RKO (cell line): ENCODE measurements at regions not wholly inside any gene's neighbourhood (a gene's known extent, or its start where the extent isn't known, plus 50 kb on each side); places are given as distances from the start of the nearest gene placed in this dataset.
A peak's percentile ranks its signal among the peaks of the same experiment; 100 is the strongest.

ENCODE experiments used
- DNase-seq: peaks from one replicate; pipeline ENCODE4 v3.0.0-alpha.2; 2016; ENCODE audit warnings: low spot score

DNA sequence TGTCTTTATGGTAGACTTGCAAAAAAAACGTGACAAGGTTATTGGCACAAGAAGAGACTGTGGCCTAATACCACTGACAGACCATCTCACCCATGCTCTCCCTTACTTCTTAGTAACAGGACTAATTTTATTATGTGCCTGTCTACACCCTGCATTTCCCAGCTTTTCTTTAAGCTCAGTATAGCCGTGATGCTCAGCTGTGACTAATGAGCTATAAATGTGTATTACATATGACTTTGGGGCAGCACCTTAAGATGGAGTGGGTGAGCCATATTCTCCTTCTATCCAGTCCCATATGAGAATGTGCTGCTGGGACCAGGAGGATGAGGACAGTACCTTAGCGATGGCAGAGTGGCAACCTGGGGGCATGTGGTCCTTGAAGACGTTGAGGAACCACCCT is 293.5 kb downstream of the RNF144A start:
- DNase-seq, result no peak

- no peak for DNase-seq
Measured at GRCh38 chr2:7225848-7226247, 308.6 kb downstream of the RNF144A start.

DNA sequence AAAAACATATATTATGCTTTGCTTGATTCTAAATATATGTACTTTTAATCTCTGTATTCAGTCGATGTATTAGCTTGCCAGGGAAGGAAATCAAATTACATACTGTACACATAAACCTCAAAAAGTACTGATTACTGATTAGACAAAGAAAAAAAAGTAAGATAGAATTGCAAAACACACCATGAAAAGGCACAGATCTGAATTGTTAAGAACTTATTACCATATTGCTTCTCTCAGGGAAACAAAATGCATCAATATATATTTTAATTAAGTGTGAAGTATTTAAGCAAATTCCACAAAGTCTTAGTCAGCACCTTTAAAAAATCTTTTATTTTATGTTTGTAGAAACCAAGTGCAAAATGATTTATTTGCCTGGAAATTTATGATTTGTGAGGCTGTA is 309.3 kb downstream of the RNF144A start:
- no peak for DNase-seq

DNA sequence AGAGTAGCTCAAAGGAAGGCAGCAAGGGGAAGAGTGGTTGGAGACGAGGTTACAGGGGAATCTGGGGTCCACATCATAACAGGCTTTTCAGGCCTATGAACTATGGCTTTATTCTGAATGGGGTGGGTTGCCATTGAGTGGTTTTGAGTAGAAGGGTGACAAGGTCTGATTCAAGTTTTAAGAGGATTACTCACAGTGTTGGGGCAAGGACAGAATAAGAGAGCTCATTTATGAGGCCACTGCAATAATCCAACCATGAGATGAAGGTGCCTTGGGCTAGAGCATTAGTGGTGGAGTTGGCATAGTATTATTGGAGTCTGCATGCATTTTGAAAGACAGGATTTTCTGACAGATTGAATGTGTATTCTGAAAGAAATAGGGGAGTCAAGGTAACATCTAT is 315.9 kb downstream of the RNF144A start:
- DNase-seq, result no peak

DNA sequence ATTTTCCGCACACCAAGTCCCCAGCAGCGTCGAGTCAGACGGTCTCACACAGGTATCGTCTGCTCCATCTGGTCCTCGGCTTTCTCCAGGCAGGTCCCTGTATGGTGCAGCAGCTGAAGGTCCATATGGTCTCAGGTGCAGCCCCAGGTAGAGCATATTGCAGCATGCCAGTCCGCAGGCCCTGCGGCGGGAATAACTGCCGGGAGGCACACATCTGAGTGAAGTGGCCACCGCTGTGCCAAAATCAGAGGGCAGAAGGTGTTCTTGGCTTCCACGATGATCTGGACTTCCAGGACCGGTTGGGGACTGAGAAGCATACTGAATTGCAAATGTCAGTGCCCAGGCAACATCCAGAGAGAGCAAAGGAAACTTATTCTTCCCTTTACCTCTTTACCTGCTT is 320.3 kb downstream of the RNF144A start:
- no peak for DNase-seq

DNA sequence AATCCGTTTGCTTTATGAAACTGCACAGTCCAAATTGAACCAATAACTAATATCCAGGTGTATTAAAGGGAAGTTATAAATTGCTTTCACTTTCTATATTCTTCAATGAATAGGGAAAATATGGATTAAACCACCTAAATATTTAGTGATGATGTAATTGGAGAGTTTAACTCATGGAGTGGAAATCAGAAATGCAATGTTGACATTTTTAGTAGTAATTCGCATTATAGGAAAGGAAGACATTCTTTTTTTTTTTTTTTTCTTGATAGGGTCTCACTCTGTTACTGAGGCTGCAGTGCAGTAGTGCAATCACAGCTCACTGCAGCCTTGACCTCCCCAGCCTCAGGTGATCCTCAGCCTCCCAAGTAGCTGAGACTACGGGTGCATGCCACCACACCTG is 321.9 kb downstream of the RNF144A start:
- no peak for DNase-seq

GRCh38 chr2:7241041-7241745 is 324.0 kb downstream of the RNF144A start:
- no peak for DNase-seq

DNA sequence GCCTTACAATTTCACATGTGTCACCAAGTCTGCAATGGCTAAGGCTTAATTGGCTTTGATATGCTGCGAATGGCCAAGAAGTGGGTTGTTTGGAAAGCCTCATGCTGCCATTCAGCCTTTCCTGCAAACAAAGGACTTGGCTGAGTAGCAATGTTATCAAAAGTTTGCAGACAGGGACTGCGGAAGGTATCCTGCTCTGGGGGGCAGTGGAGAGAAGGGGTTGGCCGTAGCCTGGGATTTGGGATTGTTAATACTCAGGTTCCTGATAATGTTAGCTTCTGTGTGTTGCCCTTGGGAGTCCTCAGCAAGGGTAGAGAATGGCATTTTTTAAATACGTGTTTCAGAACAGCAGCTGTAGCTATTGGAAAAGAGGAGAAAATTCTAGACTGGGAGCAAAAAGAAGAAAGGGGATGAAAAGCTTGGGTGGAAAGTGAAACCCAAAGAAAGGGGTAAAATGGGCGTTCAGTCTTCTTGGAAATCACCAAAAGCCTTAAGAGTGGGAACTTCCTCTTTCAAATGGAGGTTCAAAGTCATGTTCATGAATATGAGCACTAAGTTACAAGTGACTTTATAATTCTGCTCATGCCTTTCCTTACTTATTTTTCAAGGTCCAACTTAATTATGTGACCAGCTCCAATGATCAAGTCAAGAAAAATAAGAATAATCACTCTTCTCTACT is 325.1 kb downstream of the RNF144A start:
- no peak for DNase-seq

DNA sequence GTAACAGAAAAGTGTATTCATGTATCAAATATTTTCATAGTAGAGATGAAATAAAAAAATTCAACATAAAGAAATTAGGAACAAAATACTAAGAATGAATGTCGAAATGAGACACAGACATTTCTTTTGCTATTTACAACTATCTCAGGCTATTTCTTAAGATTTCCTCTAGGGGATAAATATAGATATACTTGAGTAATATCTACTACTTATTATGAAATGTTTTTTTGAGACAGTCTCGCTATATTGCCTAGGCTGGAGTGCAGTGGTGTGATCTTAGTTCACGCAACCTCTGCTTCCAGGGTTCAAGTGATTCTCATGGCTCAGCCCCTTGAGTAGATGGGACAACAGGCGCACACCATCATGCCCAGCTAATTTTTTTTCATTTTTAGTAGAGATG is 326.1 kb downstream of the RNF144A start:
- no peak for DNase-seq

DNA sequence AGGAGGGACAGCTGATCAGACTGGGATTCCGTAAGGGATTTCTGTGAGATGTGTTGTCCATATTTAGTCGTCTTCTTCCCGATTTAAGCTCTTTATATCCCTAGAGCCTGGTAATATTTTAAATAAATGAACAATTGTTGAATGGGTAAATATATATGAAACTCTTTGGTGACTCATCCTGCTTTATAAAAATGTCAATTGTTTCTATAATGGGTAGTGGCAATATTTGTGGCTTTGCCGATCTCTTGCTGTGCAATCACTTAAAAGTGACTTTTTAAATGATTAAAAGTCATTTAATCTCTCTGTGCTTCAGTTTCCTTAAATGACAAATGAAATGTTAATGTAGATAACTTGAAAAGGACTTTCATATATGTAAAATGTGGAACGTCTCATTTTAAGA is 339.2 kb downstream of the RNF144A start:
- DNase-seq, result no peak

- DNase-seq, result no peak
Measured at GRCh38 chr2:7262727-7263126, 345.5 kb downstream of the RNF144A start.

GRCh38 chr2:7264791-7265190 is 347.6 kb downstream of the RNF144A start:
- DNase-seq, result no peak

- DNase-seq, result no peak
Measured at GRCh38 chr2:7265286-7265685, 348.1 kb downstream of the RNF144A start.

DNA sequence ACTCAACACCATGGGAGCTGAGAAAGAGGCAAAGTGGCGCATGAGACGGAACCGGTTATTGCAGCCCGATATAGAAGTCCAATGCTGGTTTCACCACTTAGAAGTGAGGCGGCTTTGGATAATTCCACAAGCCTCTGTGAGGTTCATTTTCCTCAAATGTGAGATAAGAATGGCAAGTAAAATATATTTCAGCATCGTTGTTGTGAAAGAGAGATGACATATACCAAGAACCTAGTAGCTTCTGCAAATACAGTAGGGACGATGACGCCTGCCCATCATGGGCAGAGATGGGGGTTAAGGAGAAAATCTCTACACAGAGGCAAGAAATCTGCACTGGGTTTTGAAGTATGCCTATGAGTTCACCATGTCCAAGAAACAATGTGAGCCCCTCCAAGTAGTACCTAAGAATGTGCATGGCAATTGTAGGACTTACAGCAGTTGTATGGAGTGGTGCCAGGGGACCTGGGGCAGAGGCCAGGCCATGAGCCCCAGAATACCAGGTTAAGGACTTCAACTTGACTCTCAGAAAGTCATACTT is 352.0 kb downstream of the RNF144A start:
- DNase-seq, result no peak

DNA sequence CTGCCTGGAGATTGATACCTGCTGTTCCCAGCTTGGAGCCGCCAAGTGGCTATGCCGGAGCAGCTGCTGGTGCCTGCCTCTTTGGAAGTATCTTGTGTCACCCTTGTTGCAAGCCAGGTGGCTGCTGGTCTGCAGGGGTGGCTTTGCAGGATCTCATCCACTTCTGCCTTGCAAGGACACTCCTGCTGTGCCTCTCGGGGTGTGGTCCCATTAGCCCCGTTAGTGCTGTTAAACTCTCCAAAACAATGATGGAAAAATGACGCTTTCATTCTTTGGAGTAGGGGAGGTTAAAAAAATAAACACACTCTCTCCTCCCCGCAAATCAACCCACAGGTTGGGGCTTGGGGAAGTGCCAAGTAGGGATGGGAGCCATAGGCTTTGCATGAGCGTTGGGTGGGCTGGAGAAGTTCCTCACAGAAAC is 352.8 kb downstream of the RNF144A start:
- DNase-seq, result no peak

- DNase-seq, result peak; percentile 30
Measured at GRCh38 chr2:7272210-7272609, 355.0 kb downstream of the RNF144A start.

GRCh38 chr2:7278984-7279383 is 361.8 kb downstream of the RNF144A start:
- no peak for DNase-seq

DNA sequence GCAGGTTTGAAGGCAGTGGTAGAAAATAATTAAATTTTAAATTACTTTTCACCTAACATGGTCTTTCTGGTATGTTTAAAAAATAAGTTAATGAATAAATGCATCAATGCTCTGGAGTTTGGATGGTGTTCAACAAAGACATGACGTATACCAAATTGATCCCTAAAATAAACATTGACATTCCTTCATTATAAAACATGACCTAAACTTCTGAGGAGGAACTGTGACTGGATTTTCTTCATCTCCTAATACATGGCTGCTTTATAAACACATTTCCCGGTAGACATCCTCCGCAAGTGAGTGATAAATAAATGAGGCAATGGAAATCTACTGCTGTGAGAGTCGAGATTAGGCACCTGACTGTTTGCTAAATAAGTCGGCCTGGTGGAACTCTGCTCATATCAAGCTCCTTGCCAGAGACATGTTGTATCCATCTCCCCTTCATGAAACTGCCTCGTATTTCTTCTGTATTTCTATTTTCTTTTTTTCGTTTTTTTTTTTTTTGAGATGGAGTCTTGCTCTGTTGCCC is 362.3 kb downstream of the RNF144A start:
- no peak for DNase-seq

DNA sequence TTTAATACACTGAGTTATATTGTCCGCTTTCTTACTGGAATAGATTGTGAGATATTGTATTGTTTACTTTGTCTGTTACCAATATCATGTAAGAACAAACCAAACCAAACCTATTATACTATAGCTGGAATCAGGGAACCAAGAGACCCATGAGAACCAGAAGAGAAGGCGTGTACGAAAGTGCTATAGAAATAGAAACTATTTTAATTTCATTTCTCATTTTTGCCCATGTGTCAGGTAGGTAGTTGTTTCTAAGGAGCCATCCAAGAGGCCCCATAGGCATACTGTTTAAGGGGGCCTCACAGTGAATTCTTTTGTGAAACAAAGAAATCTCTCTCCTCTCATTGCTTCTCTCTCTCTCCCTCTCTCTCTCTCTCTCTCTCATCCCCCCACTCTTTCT is 363.6 kb downstream of the RNF144A start:
- no peak for DNase-seq

- no peak for DNase-seq
Measured at GRCh38 chr2:7281231-7282201, 364.3 kb downstream of the RNF144A start.

- no peak for DNase-seq
Measured at GRCh38 chr2:7286120-7286519, 368.9 kb downstream of the RNF144A start.

DNA sequence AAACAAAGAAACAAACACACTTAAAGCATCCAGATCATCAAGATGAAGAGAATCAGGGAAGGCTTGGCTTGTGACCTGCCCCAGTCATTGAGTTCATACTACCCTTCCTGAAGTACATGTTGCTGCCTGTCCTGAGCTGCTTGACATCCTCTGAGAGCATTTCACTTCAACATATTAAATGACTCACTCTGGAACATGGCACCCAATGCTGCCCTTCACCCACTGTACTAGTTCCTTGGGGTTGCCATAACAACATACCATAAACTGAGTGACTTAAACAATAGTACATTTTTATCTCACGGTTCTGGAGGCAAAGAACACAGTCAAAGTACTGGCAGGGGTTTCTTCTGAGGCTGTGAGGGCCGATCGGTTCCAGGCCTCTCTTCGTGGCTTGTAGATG is 371.3 kb downstream of the RNF144A start:
- no peak for DNase-seq
